ENCODE measurements at regions not wholly inside any gene's neighbourhood (a gene's known extent, or its start where the extent isn't known, plus 50 kb on each side); places are given as distances from the start of the nearest gene placed in this dataset.

DNA sequence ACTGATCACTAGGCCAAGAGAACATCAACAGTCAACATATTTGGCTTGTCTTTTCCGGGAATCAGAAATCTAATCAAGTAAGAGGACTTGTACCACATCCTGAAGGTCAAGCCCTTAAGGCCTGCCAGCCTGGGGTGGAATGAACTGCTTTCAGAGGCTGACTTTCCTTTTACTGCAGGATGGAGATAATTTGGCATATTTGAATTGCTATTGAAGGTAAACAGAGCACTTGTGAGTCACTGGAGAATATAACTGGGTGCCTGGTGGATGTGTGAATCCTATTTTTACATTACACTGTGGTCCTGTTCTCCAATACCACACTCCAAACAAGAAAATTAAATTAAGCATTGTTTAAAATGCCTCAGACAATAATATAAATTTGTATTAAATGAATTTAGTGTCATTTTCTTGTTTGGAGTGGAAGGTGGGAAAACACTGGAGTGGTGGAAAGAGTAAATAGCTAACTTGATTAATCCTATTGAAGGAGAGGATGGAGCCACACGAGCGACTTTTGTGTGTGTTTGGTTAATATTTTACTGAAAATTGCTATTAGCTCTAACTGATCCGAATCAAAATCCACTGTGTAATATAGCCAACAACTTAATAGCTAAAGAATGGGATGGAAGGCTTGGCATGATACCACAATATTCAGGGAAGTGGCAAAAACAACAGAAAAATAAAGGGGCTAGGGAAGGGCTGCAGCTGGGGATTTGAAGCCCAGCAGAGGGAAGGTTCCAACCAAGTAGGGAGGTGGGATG, 89.4 kb downstream of the OTX2 start:
- Histone ChIP-seq H3K27me3 (ENCODE audit: insufficient read depth, low read length, poor library complexity) (peaks cover 15% of the 10 kb centered on the region), H3K9me3 (ENCODE audit: insufficient read depth, low read length, severe bottlenecking) (no peaks in the 10 kb centered on the region), H4K20me1 (ENCODE audit: insufficient read depth, low read length) (no peaks in the 10 kb centered on the region; the same call in 1 of the 2 replicates), H3K36me3 (ENCODE audit: insufficient read depth, low read length) (no peaks in the 10 kb centered on the region), H3K27ac (ENCODE audit: low read length) (no peak overlapping the region), H3K4me1 (ENCODE audit: insufficient read depth, low read length) (no peaks in the 10 kb centered on the region), H3K4me3 (ENCODE audit: low read depth in 1 of 2, low read length in 2 of 2) (no peak overlapping the region), H3K79me2 (ENCODE audit: insufficient read depth, low read length) (no peaks in the 10 kb centered on the region), H3K4me2 (ENCODE audit: insufficient read depth, low read length) (no peak overlapping the region), H2AFZ (ENCODE audit: low read depth, low read length) (no peak overlapping the region), H3K9ac (ENCODE audit: low read depth, low read length) (no peak overlapping the region)
- DNase-seq = no peak
- ATAC-seq (ENCODE audit: insufficient read depth, low read depth) = no peak
- TF ChIP-seq, protein P1, sequence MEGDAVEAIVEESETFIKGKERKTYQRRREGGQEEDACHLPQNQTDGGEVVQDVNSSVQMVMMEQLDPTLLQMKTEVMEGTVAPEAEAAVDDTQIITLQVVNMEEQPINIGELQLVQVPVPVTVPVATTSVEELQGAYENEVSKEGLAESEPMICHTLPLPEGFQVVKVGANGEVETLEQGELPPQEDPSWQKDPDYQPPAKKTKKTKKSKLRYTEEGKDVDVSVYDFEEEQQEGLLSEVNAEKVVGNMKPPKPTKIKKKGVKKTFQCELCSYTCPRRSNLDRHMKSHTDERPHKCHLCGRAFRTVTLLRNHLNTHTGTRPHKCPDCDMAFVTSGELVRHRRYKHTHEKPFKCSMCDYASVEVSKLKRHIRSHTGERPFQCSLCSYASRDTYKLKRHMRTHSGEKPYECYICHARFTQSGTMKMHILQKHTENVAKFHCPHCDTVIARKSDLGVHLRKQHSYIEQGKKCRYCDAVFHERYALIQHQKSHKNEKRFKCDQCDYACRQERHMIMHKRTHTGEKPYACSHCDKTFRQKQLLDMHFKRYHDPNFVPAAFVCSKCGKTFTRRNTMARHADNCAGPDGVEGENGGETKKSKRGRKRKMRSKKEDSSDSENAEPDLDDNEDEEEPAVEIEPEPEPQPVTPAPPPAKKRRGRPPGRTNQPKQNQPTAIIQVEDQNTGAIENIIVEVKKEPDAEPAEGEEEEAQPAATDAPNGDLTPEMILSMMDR (IDR thresholded peaks at IDR 0.05; ENCODE audit: borderline replicate concordance, extremely low read depth, low read length, poor library complexity, severe bottlenecking) = no peak
- TF ChIP-seq EZH2 (IDR thresholded peaks at IDR 0.05; ENCODE audit: borderline replicate concordance, low read depth, low read length, severe bottlenecking) = no peak

DNA sequence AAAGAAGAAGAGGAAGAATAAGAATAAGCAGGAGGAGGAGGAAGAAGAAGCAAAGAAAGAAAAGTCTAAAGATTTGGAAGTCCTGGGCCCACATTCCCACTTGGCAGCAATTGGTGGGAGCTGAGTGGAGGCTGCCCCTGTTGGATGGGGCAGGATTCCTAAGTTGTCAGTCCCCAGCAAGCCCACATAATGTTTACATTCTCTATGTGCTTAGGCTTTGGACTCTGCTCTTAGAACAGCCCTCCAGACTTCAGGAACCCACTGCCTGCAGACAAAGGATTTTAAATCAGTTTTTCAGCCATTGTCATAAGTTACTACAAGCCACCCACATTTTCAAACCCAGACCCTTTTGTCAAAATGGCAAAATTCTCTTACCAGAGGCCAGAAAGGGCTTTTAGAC, 92.0 kb downstream of the OTX2 start:
- Histone ChIP-seq H3K9ac (ENCODE audit: low read depth, low read length) (no peak overlapping the region), H3K9me3 (ENCODE audit: insufficient read depth, low read length, severe bottlenecking) (no peaks in the 10 kb centered on the region), H3K4me1 (ENCODE audit: insufficient read depth, low read length) (no peaks in the 10 kb centered on the region), H4K20me1 (ENCODE audit: insufficient read depth, low read length) (no peaks in the 10 kb centered on the region; the same call in 1 of the 2 replicates), H3K4me2 (ENCODE audit: insufficient read depth, low read length) (no peak overlapping the region), H3K79me2 (ENCODE audit: insufficient read depth, low read length) (no peaks in the 10 kb centered on the region), H3K27me3 (ENCODE audit: insufficient read depth, low read length, poor library complexity) (peaks cover 15% of the 10 kb centered on the region), H3K36me3 (ENCODE audit: insufficient read depth, low read length) (no peaks in the 10 kb centered on the region), H3K27ac (ENCODE audit: low read length) (no peak overlapping the region), H3K4me3 (ENCODE audit: low read depth in 1 of 2, low read length in 2 of 2) (no peak overlapping the region), H2AFZ (ENCODE audit: low read depth, low read length) (no peak overlapping the region)
- no peak for ATAC-seq (ENCODE audit: insufficient read depth, low read depth)
- DNase-seq = no peak
- no peak for TF ChIP-seq EZH2 (IDR thresholded peaks at IDR 0.05; ENCODE audit: borderline replicate concordance, low read depth, low read length, severe bottlenecking)
- TF ChIP-seq, protein P1 (IDR thresholded peaks at IDR 0.05; ENCODE audit: borderline replicate concordance, extremely low read depth, low read length, poor library complexity, severe bottlenecking) = no peak

DNA sequence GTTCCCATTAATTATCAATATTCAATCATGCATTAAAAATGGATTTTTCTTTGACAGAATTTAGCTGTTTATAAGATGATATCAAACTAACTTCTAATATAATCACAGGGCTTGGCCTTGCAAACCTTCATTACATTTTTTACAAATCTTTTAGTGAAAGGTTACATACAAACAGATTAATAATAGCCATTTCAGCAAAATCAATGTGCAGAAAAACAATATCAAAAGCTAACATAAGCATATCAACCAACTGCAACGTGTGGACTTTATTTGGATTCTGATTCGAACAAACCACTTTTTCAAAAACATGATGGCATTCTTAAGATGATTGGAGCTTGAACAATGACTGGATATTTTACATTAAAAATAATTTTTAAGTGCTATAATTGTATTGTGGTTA, 93.6 kb downstream of the OTX2 start:
- H3K9ac ChIP-seq (ENCODE audit: low read depth, low read length) = no peak overlapping the region
- H3K4me1 ChIP-seq (ENCODE audit: insufficient read depth, low read length) = no peaks in the 10 kb centered on the region
- no peaks in the 10 kb centered on the region for H3K9me3 ChIP-seq (ENCODE audit: insufficient read depth, low read length, severe bottlenecking)
- no peaks in the 10 kb centered on the region for H3K79me2 ChIP-seq (ENCODE audit: insufficient read depth, low read length)
- TF ChIP-seq, protein P1 (IDR thresholded peaks at IDR 0.05; ENCODE audit: borderline replicate concordance, extremely low read depth, low read length, poor library complexity, severe bottlenecking) = no peak
- TF ChIP-seq EZH2 (IDR thresholded peaks at IDR 0.05; ENCODE audit: borderline replicate concordance, low read depth, low read length, severe bottlenecking) = no peak
- H3K27ac ChIP-seq (ENCODE audit: low read length) = no peak overlapping the region
- H3K36me3 ChIP-seq (ENCODE audit: insufficient read depth, low read length) = no peaks in the 10 kb centered on the region
- H2AFZ ChIP-seq (ENCODE audit: low read depth, low read length) = no peak overlapping the region
- H3K4me2 ChIP-seq (ENCODE audit: insufficient read depth, low read length) = no peak overlapping the region
- no peak overlapping the region for H3K4me3 ChIP-seq (ENCODE audit: low read depth in 1 of 2, low read length in 2 of 2)
- no peak for DNase-seq
- peaks cover 13% of the 10 kb centered on the region for H3K27me3 ChIP-seq (ENCODE audit: insufficient read depth, low read length, poor library complexity)
- no peak for ATAC-seq (ENCODE audit: insufficient read depth, low read depth)
- no peaks in the 10 kb centered on the region; the same call in 1 of the 2 replicates for H4K20me1 ChIP-seq (ENCODE audit: insufficient read depth, low read length)
